ENCODE measurements at regions not wholly inside any gene's neighbourhood (a gene's known extent, or its start where the extent isn't known, plus 50 kb on each side); places are given as distances from the start of the nearest gene placed in this dataset.

DNA sequence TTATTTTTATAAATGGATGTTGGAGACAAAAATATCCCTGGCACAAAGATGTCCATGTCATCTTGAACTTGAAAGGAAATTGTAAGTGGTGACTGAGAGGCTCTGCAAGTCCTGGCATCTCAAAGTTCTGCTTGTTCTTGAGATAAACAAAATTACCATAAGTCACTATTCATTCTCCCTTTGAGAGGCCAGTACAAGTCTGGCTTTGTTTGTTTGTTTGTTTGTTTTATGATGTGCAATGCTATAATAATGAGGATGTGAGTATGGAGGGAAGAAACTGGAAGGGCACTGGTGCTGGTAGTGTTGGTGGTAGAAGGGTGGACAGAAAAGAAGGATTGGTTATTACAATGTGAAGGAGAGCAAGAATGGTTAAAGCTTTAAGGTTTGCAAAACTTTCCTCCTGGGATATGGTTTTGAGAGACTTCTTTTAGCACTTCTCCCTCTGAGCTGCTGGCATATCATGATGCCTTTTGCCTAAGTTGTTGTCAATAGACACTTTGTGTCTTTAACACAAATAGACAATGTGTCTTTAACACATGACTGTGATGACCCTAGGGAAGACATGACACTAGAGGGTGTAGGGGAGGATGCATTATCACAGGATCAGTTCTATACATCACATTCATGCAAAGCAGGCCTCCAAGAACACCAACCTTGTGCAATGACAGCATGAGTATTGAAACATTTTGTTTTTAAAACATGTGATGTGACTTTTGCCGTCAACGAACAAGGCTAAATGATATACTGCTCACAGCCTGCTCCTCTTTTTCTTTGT is 880.5 kb upstream of the GOT2 start:
- TF ChIP-seq CTCF (IDR thresholded peaks at IDR 0.05) (no peak), POLR2A (IDR thresholded peaks at IDR 0.05) (no peak), EP300 (IDR thresholded peaks at IDR 0.05) (no peak)

Measured in upper lobe of left lung (tissue), 4 donors.